ENCODE measurements at regions not wholly inside any gene's neighbourhood (a gene's known extent, or its start where the extent isn't known, plus 50 kb on each side); places are given as distances from the start of the nearest gene placed in this dataset.

DNA sequence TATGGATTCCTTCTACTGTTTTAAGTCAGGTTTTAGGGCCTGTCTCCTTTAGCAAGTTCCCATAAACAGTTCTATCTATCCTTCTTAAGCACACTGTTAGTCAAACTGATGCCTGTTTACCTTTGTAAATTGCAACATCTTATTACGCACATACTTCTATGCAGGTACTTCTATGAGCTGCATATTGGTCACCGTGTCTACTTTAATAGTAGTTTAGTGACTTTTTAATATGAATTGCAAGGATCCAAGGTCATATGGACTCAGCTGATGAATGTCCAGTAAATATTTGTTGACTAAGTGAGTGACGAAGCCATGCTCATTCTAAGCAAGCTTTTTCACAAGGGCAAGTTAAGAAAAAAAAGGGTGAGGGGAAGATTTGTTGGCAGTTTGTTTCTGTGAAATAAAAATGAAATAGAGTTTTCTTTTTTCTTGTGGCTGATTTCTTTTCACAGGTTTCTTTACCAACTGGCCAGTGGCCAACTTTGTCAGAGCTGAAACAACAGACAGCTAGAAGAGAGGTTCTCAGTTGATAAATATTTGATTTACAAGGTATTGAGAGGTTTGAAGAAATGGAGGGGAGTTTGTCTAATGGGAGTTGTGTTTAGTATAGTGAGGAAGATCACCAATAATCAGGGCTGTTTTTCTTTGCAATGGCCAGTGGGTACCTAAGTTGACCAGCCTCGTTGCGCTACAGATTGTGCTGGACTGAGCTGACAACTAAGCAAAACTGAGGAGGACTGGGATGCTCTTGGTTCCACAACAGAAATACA is 141.1 kb downstream of the SLC15A5 start:
- TF ChIP-seq, protein P1, sequence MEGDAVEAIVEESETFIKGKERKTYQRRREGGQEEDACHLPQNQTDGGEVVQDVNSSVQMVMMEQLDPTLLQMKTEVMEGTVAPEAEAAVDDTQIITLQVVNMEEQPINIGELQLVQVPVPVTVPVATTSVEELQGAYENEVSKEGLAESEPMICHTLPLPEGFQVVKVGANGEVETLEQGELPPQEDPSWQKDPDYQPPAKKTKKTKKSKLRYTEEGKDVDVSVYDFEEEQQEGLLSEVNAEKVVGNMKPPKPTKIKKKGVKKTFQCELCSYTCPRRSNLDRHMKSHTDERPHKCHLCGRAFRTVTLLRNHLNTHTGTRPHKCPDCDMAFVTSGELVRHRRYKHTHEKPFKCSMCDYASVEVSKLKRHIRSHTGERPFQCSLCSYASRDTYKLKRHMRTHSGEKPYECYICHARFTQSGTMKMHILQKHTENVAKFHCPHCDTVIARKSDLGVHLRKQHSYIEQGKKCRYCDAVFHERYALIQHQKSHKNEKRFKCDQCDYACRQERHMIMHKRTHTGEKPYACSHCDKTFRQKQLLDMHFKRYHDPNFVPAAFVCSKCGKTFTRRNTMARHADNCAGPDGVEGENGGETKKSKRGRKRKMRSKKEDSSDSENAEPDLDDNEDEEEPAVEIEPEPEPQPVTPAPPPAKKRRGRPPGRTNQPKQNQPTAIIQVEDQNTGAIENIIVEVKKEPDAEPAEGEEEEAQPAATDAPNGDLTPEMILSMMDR (IDR thresholded peaks at IDR 0.05; ENCODE audit: insufficient read depth, low read length, missing control alignments) = no peak
- ChIA-PET POLR2A (no interaction called here), CTCF (no interaction called here)
- no peak overlapping the region for H3K4me3 ChIP-seq (ENCODE audit: low read depth, low read length)
- DNase-seq (ENCODE audit: low read depth, low spot score) = no peak

DNA sequence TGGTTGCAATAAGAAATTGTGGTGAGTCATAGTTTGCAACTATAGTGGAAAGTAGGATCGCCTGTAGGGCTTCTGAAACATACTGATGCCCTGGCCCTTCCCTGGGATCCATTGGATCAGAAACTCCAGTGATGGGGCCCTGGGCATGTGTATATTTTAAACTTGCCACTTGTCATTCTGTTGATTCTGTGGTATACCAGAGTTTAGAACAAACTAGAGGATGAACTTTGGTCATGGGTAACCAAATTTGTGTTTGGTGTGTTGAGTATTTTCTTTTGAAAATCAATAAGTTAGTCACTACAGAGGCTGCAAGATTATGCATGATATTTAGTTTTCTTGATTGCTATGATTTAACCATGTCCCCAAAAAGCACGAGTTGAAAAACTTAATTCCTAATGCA is 142.2 kb downstream of the SLC15A5 start:
- POLR2A ChIA-PET = no interaction called here
- TF ChIP-seq, protein P1 (IDR thresholded peaks at IDR 0.05; ENCODE audit: insufficient read depth, low read length, missing control alignments) = no peak
- CTCF ChIA-PET = no interaction called here

DNA sequence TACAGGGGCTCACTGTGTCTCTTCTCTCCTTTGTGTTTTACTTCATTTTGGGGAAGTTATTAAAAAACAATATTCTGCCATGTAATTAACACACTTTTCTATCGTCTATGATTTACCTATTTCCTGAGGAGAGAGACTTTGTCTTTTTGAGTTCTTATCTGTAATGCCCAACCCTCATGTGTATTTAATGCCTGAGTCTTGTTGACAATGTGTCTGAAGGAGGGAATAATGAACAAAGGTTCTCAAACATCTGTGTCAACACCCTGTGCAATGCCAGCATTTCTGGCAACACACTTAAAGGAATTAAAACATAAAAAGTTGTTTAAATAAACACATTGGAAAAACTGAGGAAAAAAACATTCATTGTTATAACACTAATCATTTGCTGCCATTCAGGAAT is 147.1 kb downstream of the SLC15A5 start:
- DNase-seq (ENCODE audit: low read depth, low spot score) = no peak
- TF ChIP-seq, protein P1 (IDR thresholded peaks at IDR 0.05; ENCODE audit: insufficient read depth, low read length, missing control alignments) = no peak
- H3K4me3 ChIP-seq (ENCODE audit: low read depth, low read length) = no peak overlapping the region
- POLR2A ChIA-PET = no interaction called here
- CTCF ChIA-PET = no interaction called here

More for the DNA sequence above, 142.2 kb downstream of the SLC15A5 start:
- H3K4me3 ChIP-seq (ENCODE audit: low read depth, low read length) = no peak overlapping the region
- no peak for DNase-seq (ENCODE audit: low read depth, low spot score)

DNA sequence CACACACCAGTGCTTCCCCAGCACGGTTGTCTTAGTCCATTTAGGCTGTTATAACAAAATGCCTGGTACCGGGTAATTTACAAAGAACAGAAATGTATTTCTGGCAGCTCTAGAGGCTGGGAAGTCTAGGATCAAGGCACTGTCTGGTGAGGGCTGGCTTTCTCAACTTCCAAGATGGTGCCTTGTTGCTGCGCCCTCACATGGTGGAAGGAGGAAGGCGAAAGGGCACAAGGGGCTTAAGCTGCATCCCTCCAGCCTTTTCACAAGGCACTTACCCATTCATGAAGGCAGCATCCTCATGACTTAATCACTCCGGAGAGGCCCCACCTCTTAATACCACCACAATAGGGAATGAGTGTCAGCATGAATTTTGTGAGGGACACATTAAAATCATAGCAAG is 155.5 kb downstream of the SLC15A5 start:
- CTCF ChIA-PET = no interaction called here
- TF ChIP-seq, protein P1 (IDR thresholded peaks at IDR 0.05; ENCODE audit: insufficient read depth, low read length, missing control alignments) = no peak
- H3K4me3 ChIP-seq (ENCODE audit: low read depth, low read length) = no peak overlapping the region
- no peak for DNase-seq (ENCODE audit: low read depth, low spot score)
- POLR2A ChIA-PET = no interaction called here

DNA sequence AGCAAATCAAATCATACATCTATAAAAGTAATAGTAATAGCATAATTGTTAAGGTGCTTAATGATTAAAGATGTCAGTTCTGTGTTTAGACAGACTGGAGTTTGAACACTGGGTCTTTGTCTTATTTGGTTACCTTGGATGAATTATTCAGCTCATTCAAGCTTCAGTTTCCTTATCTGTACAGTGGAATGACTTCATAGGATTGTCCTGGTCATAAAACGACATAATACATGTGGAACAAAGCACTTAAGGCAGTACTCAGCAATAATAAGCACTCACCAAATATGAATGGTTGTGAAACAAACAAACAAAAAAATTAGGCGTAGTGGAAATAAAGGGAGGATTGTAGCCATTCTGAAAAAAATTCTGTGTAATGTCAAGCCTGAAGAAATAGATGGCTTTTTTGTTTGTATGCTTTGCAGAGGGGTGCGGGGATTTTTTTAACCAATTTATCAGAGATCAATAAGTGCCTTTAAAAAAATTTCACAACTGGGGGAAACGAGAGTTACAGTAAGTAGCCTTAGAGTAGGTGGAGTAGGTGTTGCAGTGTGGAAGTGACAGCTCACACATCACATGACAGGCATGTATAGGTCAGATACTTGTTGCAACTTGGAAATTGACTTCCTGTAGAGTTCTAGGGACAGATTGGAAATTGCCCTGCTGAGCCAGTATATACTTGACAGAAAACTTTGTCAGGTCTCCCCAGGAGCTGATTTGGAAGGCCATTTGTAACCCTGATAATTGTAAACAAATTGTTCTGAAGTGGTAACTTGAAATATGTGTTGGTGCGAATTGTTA is 157.7 kb downstream of the SLC15A5 start:
- CTCF ChIA-PET = no interaction called here
- no peak for DNase-seq (ENCODE audit: low read depth, low spot score)
- POLR2A ChIA-PET = no interaction called here

DNA sequence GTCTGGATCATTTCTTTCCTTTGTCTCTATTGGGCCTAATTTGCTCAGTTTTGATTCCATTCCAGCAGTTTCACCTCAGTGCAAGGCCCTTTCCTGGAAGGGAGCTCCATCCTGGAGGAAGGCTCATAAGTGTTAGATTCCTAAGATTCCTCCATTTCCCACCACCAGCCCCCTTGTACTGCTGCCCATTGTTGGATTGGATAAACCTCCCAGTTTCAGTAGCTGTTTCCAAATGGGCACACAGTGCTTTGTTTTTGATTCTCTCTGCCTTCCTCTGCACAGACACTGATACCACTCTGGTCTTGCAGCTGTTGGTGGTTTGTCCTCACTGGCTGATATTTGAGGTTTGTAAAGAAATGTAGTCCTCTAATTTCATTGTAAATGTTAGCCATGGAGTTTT is 158.9 kb downstream of the SLC15A5 start:
- DNase-seq (ENCODE audit: low read depth, low spot score) = no peak
- TF ChIP-seq, protein P1 (IDR thresholded peaks at IDR 0.05; ENCODE audit: insufficient read depth, low read length, missing control alignments) = no peak
- H3K4me3 ChIP-seq (ENCODE audit: low read depth, low read length) = no peak overlapping the region
- CTCF ChIA-PET = no interaction called here
- POLR2A ChIA-PET = no interaction called here

More for the DNA sequence above, 157.7 kb downstream of the SLC15A5 start:
- TF ChIP-seq, protein P1 (IDR thresholded peaks at IDR 0.05; ENCODE audit: insufficient read depth, low read length, missing control alignments) = no peak
- no peak overlapping the region for H3K4me3 ChIP-seq (ENCODE audit: low read depth, low read length)
